GM23338 (cell line): ENCODE measurements at regions not wholly inside any gene's neighbourhood (a gene's known extent, or its start where the extent isn't known, plus 50 kb on each side); places are given as distances from the start of the nearest gene placed in this dataset.

Experiments used
- ATAC-seq: fragments of 200-7000 bp; cut with Tn5 transposase; 3 replicates; pipeline ENCODE4 v1.9.1; 2020
- DNase-seq: peaks from one replicate; pipeline ENCODE4 v3.0.0-alpha.2; 2015; ENCODE audit warnings: low spot score
- H2AFZ ChIP-seq: fragments of 200-600 bp; sonication (generic); 2 replicates; pipeline ENCODE4 v1.8.0; 2016; ENCODE audit warnings: antibody characterized with exemption, mild to moderate bottlenecking, moderate library complexity
- H3F3A ChIP-seq: fragments of 200-600 bp; sonication (generic); replicated peaks from 2 replicates; pipeline ENCODE4 v1.8.0; 2017; ENCODE audit warnings: antibody characterized with exemption, mixed run types, low read depth
- H3K27ac ChIP-seq: fragments of 200-600 bp; sonication (generic); 2 replicates; pipeline ENCODE4 v1.6.1; 2016; ENCODE audit warnings: low read depth
- H3K27me3 ChIP-seq: fragments of 200-600 bp; sonication (generic); 2 replicates; pipeline ENCODE4 v1.8.0; 2016; ENCODE audit warnings: mild to moderate bottlenecking, mixed run types, moderate library complexity; ENCODE audit not compliant: insufficient read depth
- H3K36me3 ChIP-seq: fragments of 200-600 bp; sonication (generic); 2 replicates; pipeline ENCODE4 v1.8.0; 2016; ENCODE audit warnings: mild to moderate bottlenecking; ENCODE audit not compliant: insufficient read depth
- H3K4me1 ChIP-seq: fragments of 200-600 bp; sonication (generic); 2 replicates; pipeline ENCODE4 v1.8.0; 2016; ENCODE audit warnings: mild to moderate bottlenecking, moderate library complexity; ENCODE audit not compliant: insufficient read depth
- H3K4me2 ChIP-seq: fragments of 200-600 bp; sonication (generic); 2 replicates; pipeline ENCODE4 v1.7.1; 2017; ENCODE audit warnings: mixed run types
- H3K4me3 ChIP-seq: fragments of 200-600 bp; sonication (generic); 2 replicates; pipeline ENCODE4 v1.6.1; 2016; ENCODE audit warnings: mixed run types
- H3K79me2 ChIP-seq: fragments of 200-600 bp; sonication (generic); replicated peaks from 2 replicates; pipeline ENCODE4 v1.8.0; 2017; ENCODE audit warnings: mild to moderate bottlenecking; ENCODE audit not compliant: insufficient read depth
- H3K9me2 ChIP-seq: fragments of 200-600 bp; sonication (generic); 2 replicates; pipeline ENCODE4 v1.8.0; 2017; ENCODE audit not compliant: insufficient read depth
- H4K20me1 ChIP-seq: fragments of 200-600 bp; sonication (generic); replicated peaks from 2 replicates; pipeline ENCODE4 v1.8.0; 2017; ENCODE audit warnings: mild to moderate bottlenecking; ENCODE audit not compliant: insufficient read depth
- H3K27ac Mint-ChIP-seq: 2 replicates; pipeline ENCODE4 v1.8.0; 2020; ENCODE audit warnings: inconsistent platforms, mild to moderate bottlenecking, moderate library complexity, mixed read lengths
- H3K27me3 Mint-ChIP-seq: 3 replicates; pipeline ENCODE4 v1.8.0; 2022; ENCODE audit warnings: low read depth, mild to moderate bottlenecking, moderate library complexity, mixed read lengths, inconsistent platforms; ENCODE audit not compliant: insufficient read depth, poor library complexity
- H3K36me3 Mint-ChIP-seq: 3 replicates; pipeline ENCODE4 v1.8.0; 2021; ENCODE audit warnings: low read depth, mild to moderate bottlenecking, inconsistent platforms, moderate library complexity, mixed read lengths
- H3K4me1 Mint-ChIP-seq: 3 replicates; pipeline ENCODE4 v1.8.0; 2020; ENCODE audit warnings: mild to moderate bottlenecking, inconsistent platforms, mixed read lengths
- H3K4me3 Mint-ChIP-seq: 3 replicates; pipeline ENCODE4 v1.8.0; 2021; ENCODE audit warnings: moderate library complexity, mild to moderate bottlenecking, inconsistent platforms, mixed read lengths
- H3K9me3 Mint-ChIP-seq: 3 replicates; pipeline ENCODE4 v1.8.0; 2020; ENCODE audit warnings: moderate library complexity, mild to moderate bottlenecking, inconsistent platforms, mixed read lengths
- CREB1 ChIP-seq: fragments of 250-450 bp; sonication (Bioruptor Pico); IDR thresholded peaks from 2 replicates; pipeline ENCODE4 v1.5.0; 2020; ENCODE audit warnings: low read depth, mild to moderate bottlenecking, moderate library complexity
- CTCF ChIP-seq, 2 experiments: fragments of 200-600 bp in 1 of 2; sonication (generic) in 1 of 2; conservative IDR thresholded peaks; 2 replicates each; pipeline versions ENCODE4 v1.5.1 to v1.6.1; 2016 to 2017; ENCODE audit warnings: antibody characterized with exemption in 2 of 2, low read depth in 2 of 2, mild to moderate bottlenecking in 2 of 2, moderate library complexity in 1 of 2
- EZH2 ChIP-seq: fragments of 200-600 bp; sonication (generic); IDR thresholded peaks from one replicate; pipeline ENCODE4 v1.8.0; 2017; ENCODE audit warnings: antibody characterized with exemption, mild to moderate bottlenecking, low read depth; ENCODE audit not compliant: unreplicated experiment
- NANOG ChIP-seq: IDR thresholded peaks from 2 replicates; pipeline ENCODE4 v1.6.1; 2016; ENCODE audit warnings: antibody characterized with exemption, borderline replicate concordance
- POLR2AphosphoS5 ChIP-seq: IDR thresholded peaks from 2 replicates; pipeline ENCODE4 v1.6.1; 2016; ENCODE audit warnings: antibody characterized with exemption, low read depth
- REST ChIP-seq: IDR thresholded peaks from one replicate; pipeline ENCODE4 v1.6.1; 2018; ENCODE audit warnings: antibody characterized with exemption; ENCODE audit not compliant: unreplicated experiment
- STAT1 ChIP-seq: IDR thresholded peaks from one replicate; pipeline ENCODE4 v1.6.1; 2016; ENCODE audit warnings: antibody characterized with exemption; ENCODE audit not compliant: unreplicated experiment
- ZNF114 ChIP-seq: fragments of 250-450 bp; sonication (Bioruptor Pico); IDR thresholded peaks from 2 replicates; pipeline ENCODE4 v1.5.0; 2020; ENCODE audit warnings: mild to moderate bottlenecking, moderate library complexity
- ZNF331 ChIP-seq: fragments of 250-450 bp; sonication (Bioruptor Pico); IDR thresholded peaks from 2 replicates; pipeline ENCODE4 v1.5.0; 2020; ENCODE audit warnings: low read depth, mild to moderate bottlenecking, moderate library complexity
- ZNF462 ChIP-seq: fragments of 250-450 bp; sonication (Bioruptor Pico); IDR thresholded peaks from 2 replicates; pipeline ENCODE4 v1.5.0; 2020; ENCODE audit warnings: mild to moderate bottlenecking, moderate library complexity

GRCh38 chr5:169385636-169386035 lies 84.7 kb upstream of the SLIT3 start (continued):
- no peak for TF ChIP-seq ZNF462 (CRISPR knock-in tag)
- TF ChIP-seq ZNF331: no peak
- no peak for TF ChIP-seq CREB1
- no peak for TF ChIP-seq ZNF114 (CRISPR knock-in tag)

DNA sequence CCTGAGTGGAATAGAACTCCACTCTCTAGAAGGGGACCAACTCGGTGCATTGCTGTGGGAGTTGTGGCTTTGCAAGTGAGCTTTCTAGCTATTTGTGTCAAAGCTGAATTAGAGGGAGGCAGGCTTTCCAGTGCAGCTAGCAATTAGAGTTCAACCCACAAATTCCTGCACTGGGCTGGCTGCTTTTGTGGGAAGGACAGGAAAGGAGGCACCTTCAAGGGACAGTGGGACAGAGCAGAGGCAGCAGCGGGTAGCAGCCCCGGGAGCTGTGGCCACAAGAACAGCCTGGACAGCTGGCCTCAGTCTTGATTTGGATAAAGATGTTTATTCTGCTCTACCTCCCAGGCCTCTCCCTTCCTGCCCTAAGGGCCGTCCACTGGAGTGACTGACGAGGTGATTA lies 83.7 kb upstream of the SLIT3 start:
- no peaks in the 10 kb centered on the region for H3K36me3 Mint-ChIP-seq
- Histone ChIP-seq H3K4me2 (no peak overlapping the region), H3K4me1 (no peaks in the 10 kb centered on the region), H3K9me2 (0 out of 2 replicates have a peak, but pooled peaks cover 5% of the 10 kb centered on the region), H3K27me3 (no peaks in the 10 kb centered on the region), H3F3A (no peaks in the 10 kb centered on the region), H3K4me3 (no peak overlapping the region), H3K36me3 (no peaks in the 10 kb centered on the region), H3K79me2 (no peaks in the 10 kb centered on the region), H3K27ac (no peak overlapping the region), H4K20me1 (no peaks in the 10 kb centered on the region), H2AFZ (no peak overlapping the region)
- H3K27me3 Mint-ChIP-seq: no peaks in the 10 kb centered on the region
- no peaks in the 10 kb centered on the region for H3K4me1 Mint-ChIP-seq
- DNase-seq (no peak), ATAC-seq (no peak)
- no peak overlapping the region for H3K27ac Mint-ChIP-seq
- no peak overlapping the region for H3K4me3 Mint-ChIP-seq
- H3K9me3 Mint-ChIP-seq: peaks cover 7% of the 10 kb centered on the region; the same call in 2 of the 3 replicates
- no peak for TF ChIP-seq ZNF331
- no peak for TF ChIP-seq CREB1
- TF ChIP-seq EZH2: no peak
- no peak for TF ChIP-seq CTCF (conservative IDR thresholded peaks at IDR 0.05; ENCODE audit: low read depth in 2 of 2)
- TF ChIP-seq STAT1: no peak
- no peak for TF ChIP-seq POLR2AphosphoS5
- TF ChIP-seq REST: no peak
- TF ChIP-seq NANOG: no peak
